CD4-positive, alpha-beta T cell treated with Interleukin-10 for 1 hour (primary cell): ENCODE measurements at regions not wholly inside any gene's neighbourhood (a gene's known extent, or its start where the extent isn't known, plus 50 kb on each side); places are given as distances from the start of the nearest gene placed in this dataset.
A peak's percentile ranks its signal among the peaks of the same experiment; 100 is the strongest.

Experiments used
- DNase-seq: peaks from one replicate; pipeline ENCODE4 v3.0.0-alpha.2; 2020

DNA sequence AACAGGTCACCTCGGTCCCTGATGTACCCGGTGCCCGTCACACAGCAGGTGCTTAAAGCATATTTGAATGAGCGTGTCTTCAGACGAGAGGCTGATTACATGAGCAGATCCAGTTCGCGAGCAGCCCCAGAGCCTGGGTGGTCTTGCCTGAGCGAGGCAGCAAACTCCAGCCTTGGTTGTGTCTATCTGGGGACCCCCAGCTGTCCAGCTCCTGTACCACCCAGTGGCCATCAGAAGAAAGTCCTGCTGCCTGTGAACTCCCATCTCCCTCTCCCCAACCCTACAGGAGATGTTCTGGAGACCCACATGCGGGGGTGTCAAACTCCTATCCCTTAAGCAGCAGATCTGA is 174.2 kb downstream of the PHETA1 start:
- DNase-seq: no peak

DNA sequence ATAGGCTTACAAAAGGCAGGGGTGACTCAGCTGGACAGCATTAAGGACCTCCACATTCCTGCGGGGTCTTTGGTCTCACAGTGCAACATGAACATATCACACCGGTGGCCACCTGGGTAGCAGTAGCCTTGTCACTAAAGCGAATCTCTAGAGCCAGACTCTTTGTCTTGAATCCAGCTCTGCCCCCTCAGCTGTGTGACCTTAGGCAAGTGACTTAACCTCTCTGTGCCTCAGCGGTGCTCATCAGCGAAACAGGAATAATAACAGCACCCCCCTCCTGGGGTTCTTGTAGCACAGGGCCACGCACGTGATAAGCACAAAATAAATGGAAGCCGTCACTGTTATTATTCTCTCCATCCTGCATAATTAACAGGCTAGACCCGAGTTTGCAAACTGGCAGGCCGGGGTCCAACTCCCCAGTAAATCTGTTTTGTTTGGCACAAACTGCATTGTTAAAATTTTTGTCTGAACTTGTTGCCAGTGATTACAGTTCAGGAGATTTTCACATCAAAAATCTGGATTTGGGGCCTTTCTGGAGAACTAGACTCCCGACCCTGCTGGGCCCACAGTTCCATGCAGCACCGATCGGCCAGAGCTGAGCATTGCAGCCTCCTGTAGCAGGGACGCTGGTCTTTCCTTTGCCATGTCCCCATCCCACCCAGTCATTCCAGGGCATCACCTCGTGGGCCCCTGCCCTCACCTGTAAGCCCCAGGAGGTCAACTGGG is 174.8 kb downstream of the PHETA1 start:
- no peak for DNase-seq

- no peak for DNase-seq
These were observed 175.4 kb downstream of the PHETA1 start for GRCh38 chr12:111193496-111193895.

- DNase-seq: no peak
These were observed 175.8 kb downstream of the PHETA1 start for GRCh38 chr12:111193067-111193466.

- no peak for DNase-seq
These were observed 176.2 kb downstream of the PHETA1 start for GRCh38 chr12:111192647-111193046.

- DNase-seq: no peak
These were observed 178.0 kb downstream of the PHETA1 start for GRCh38 chr12:111190741-111191526.

- no peak for DNase-seq
These were observed 179.1 kb downstream of the PHETA1 start for GRCh38 chr12:111189792-111190191.

- no peak for DNase-seq
These were observed 180.5 kb downstream of the PHETA1 start for GRCh38 chr12:111188436-111188835.

GRCh38 chr12:111186347-111186746 is 182.5 kb downstream of the PHETA1 start:
- DNase-seq: no peak

DNA sequence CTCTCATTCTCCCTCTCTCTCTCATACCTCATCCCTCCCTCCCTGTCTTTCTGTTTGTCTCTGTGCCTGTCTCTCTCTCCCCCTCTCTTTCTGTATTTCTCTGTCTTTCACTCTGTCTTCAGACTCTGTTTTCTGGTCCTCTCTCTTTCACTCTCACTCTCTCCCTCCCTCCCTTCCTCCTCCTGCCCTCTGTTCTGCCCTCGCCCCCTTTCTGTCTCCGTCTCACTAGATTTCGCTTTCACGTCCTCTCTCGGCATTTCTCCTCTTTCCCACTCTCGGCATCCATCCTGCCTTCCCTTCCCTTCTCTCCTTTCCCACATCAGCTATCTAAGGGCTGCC is 183.0 kb downstream of the PHETA1 start:
- no peak for DNase-seq

DNA sequence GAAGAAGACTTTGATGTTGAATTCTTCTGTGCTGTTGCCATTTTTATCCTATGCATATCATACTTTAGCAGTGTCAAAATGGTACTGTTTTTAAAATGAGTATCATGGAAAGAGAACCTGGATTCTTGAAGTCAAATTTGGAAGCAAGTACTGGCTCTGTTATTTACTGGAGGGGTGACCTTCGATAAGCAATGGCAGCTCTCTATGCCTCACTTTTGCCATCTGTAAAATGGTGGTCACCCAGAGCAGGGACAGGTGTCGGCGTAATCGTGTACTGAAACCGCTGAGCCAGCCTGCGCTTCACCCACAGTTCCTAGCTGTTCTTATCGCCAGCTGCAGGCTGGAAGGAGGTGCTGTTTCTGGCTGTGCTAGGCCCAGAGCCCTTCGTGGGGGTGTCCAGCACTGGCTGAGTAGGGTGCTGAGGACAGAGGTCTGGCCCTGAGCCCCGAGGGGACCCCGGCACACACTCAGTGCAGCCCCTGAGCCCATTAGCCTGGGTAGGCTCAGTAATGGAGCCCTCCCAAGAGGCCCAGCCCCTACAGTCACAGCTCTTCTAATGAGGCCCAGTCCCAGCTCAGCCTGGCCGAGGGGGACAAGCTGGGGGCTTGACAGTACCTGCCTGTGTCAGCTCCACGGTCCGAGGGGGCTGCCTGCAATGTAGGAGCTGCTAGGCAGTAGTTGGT is 183.5 kb downstream of the PHETA1 start:
- no peak for DNase-seq

DNA sequence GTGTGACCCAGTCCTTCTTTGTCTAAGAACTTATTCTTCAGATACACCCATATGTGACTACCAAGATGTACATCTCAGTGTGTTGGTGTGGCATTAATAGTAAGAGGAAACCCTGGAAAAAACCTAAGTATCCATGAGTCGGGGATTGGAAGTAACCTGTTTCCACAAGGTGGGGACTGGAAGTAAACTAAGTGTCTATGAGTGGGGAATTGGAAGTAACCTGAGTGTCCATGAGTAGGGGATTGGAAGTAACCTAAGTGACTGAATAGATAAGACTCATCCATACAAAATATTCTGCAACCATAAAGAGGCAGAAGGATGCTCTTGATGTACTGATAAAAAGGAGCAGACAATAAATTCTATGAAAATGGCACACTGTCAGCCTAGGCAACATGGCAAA is 184.7 kb downstream of the PHETA1 start:
- no peak for DNase-seq

GRCh38 chr12:111183094-111183493 is 185.8 kb downstream of the PHETA1 start:
- DNase-seq: no peak

DNA sequence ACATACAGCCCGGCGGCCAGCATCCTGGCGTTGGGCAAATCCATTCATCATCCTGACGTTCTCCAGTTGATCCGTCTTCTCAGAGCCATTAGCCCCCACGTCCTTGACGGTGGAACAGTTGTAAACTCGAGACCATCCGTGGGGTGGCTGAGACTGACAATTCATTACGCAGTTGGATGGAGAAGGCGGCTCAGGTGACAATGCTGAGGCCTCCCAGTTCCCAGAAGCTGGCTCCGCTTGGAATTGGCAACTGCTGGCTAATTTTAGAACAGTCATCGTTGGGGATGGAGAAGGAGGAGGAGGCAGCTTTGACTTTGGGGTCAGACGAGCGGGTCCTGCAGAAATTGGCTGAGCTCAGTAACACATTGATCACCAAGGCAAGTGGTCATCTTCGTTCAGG is 186.5 kb downstream of the PHETA1 start:
- DNase-seq: no peak

DNA sequence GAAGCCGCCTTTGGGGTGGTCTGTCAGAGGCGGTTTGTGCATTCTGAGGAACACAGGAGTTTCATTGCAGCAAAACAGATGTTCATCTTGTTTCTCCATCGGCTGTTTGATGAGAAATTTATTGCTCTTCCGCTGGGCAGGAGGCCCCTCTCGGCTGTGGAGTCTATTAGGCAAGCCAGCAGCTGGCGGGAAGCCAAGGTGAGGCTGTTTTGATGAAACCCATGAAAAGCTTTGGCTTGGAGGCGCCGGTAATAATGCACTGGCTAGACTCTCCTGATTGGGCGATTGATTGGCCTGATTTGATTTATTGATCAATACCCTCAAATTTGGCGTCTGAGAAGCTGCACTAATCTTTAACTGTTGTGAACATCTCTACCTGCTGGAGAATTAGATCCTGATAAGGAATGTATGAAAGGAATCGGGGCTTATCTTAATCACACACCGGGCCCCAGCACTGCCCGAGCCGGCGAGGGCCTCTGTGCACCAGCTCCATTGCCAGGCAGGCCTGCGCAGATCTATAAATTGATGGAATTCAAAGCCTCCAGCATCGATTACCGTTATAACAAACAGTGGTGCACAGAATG is 187.7 kb downstream of the PHETA1 start:
- peak; percentile 6 for DNase-seq

DNA sequence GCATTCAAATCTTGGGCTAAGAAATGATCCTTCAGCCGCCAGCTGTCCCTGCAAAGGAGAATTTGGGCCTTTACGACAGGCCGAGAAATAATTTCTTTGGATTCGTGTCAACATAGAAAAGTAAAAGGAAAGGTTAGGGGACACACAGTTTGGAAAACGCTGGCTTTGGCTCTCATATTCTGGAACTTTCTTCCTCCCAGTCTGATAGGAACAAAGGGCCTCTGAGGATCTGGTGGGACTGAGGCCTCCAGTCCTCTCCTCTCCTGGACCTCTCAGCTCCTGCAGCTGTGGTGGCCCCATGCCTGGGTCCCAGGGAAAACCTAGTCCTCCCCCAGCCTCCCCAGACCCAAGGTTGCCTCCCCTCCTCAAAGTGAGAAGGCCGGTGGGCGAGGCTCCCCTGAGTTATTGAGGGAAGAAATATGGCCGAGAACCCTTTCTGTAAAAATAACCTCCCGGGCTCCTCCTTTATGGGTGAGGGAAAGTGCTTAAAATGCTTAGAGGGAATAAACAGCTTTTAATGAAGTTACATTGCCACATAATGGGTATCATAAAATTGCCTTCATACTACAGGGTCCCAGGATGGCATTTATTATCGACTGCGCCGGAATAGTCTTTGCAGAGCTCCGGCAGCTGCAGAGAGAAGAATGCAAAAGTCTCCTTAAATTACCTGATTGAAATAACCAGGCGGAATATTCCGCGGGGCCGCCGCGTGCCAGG is 188.3 kb downstream of the PHETA1 start:
- no peak for DNase-seq

DNA sequence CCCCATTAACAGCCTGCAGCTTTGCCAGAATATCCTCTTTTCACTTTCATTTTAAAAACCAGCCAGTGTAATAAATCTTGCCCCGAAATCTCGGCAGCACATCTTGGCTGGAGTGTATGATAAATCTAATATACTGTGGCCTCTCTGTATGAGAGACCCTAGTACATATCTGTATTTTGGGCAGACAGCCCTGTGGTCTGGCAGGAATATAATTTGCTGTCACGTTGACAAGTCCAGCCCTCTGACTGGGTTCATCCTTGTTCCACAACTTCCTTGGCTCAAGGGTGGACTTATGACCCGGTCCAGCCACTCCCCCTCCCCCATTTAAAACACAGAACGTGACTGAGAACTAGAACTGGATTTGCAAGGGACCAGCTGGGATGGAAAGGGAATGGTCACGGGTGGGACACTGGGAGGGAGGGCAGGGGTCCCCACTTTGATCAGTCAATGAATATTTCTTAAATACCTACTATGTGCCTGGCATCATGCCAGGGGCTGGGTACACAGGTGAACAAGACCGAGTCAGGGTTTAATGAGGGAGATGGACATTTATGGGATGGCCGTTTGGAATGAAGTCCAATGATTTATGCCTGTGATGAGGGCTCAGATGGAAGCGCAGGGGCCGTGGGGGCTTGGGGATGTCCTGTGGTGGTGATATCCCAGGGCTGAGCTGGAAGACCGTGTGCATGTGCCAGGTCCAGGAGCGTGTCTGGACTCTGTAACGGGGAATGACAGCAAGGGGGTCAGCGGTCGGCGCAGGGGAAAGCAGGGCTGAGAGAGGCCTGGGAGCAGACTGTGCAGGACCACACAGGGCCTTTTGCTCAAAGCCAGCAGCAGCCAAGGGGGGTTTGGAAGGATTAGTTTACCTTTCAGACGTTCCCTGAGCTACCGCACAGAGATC is 190.5 kb downstream of the PHETA1 start:
- no peak for DNase-seq

GRCh38 chr12:111175396-111176094 is 193.3 kb downstream of the PHETA1 start:
- no peak for DNase-seq

DNA sequence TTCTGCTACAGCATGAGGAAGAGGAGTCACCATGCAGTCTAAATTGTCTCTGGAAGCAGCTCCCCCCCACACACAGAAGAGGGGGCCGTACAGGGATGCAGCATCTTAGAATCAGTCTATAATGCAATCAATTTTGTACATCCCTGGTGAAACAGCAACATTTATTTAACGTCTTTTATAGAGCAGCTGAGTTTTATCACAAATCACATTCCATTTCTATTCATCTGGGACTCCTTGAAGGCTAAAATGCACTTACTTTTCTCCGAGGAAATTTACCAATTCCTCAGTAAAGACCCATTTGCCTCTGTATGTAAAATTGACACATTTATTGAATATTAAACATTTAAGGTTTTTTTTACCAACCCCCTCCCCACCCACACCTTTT is 193.9 kb downstream of the PHETA1 start:
- DNase-seq: no peak

- DNase-seq: peak; percentile 2
These were observed 194.5 kb downstream of the PHETA1 start for GRCh38 chr12:111174251-111174960.

DNA sequence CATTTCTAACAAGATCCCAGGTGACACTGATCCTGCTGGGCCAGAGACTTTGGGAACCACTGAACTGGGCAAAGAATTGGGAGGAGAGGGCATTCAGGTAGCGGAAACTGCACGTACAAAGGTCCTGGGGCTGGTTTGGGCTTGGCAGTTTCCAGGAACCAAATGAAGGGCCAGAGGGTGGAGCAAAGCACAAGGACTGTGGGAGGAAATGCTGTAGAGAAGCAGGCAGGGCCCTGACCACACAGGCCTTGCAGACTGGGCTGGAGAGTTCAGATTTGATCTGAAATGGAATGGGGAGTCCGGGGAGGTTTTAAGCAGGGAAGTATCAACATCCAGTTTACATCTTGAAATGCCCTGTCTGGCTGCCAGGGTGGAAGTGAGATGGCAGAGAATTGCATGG is 195.1 kb downstream of the PHETA1 start:
- DNase-seq: no peak
